DMS 273 treated with DMSO at 0.1 percent for 48 hours (cell line): ENCODE measurements at regions not wholly inside any gene's neighbourhood (a gene's known extent, or its start where the extent isn't known, plus 50 kb on each side); places are given as distances from the start of the nearest gene placed in this dataset.
"Not testable (repeated sequence)": the region's sequence is repeated elsewhere in the genome, so short reads cannot be mapped to it uniquely, and the experiment has no call there.

Experiments
- DNase-seq: peaks from one replicate; lab custom pipeline; 2025; lab: John Stamatoyannopoulos, UW

GRCh38 chr9:129561594-129562281, 59.2 kb downstream of the C9orf50 start:
- DNase-seq: no peak

DNA sequence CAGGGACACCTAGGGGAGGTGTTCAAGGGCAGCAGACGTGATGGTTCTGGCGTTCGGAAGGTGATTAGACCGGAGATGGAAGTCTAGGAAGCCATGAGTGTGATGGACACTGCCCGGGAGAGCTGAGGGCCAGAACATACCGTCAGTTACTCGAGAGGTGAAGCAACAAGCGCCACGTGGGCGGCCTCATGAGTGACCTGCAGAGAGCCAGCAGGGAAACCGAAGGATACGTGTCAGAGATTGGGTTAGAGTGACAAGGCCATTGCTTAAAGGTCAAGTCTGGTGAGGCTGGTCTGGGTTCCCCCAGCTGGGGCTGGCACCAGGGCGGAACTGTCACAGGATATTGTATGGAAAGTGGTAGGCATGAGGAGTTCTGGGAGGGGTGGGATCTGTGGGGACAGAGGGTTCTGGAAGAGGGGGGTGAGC, 60.0 kb downstream of the C9orf50 start:
- DNase-seq: no peak

DNA sequence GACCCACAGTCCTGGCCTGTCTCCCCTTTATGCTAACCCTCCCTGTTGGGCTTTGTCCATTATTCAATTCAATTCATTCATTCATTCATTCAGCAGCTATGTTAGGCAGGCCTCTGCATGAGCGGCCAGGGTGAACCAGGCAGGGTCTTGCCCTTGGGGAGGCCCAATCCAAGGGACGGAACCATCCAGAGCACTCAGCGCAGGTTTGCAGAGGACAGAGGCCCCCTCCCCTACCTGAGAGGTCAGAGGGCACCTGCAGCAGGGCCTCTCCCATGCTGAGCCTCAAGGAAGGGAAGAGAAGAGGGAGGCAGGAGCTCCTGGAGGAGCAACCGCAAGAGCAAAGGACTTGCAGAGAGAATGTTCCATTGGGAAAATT, 61.4 kb downstream of the C9orf50 start:
- no peak for DNase-seq

DNA sequence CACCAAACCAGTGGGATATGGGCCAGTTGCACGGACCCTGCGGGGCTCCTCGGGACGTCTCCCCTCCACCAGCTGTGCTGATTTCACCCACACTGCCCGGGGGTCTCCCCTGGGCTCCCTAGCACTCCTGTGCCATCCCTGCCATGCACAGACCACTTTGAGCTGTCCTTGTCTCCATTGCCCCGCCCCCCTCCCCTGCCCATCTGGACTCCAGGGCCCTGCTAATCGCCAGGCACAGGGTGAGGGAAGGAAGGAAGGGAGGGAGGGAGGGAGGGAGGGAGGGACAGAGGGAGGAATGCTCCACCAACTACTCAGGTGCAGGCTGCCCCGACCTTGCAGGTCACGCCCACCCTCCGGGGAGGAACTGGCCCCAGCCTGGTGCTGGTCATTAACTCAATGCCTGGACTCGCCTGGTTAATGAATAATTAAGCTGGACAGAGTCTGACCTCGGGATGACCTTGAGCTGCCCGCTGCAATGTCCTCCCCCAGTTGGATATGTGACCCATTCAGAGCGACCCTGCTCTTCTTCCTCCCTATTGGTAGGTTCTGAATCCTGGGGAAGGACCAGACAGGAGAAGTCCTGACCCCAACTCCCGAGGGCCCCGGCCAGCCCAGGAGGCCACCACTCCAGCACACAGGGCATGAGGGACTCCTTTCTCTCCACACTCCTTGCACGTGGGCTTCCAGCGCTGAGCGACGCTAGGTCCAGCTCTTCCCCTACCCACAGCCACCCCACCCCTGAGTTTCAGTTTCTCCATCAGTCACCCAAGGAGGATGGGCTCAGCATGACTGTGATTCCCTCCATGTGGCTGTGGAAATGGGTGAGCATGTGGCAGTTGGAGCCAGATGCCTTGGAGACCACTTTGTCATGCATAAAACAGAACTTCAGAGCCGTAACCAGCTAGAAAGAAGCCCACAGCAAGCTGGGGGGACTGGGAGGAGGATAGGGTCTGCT, 62.1 kb downstream of the C9orf50 start:
- no peak for DNase-seq

GRCh38 chr9:129558063-129558550, 62.8 kb downstream of the C9orf50 start:
- no peak for DNase-seq

GRCh38 chr9:129557192-129558036, 63.5 kb downstream of the C9orf50 start:
- no peak for DNase-seq

- no peak for DNase-seq
Measured at GRCh38 chr9:129556491-129557191, 64.3 kb downstream of the C9orf50 start.

DNA sequence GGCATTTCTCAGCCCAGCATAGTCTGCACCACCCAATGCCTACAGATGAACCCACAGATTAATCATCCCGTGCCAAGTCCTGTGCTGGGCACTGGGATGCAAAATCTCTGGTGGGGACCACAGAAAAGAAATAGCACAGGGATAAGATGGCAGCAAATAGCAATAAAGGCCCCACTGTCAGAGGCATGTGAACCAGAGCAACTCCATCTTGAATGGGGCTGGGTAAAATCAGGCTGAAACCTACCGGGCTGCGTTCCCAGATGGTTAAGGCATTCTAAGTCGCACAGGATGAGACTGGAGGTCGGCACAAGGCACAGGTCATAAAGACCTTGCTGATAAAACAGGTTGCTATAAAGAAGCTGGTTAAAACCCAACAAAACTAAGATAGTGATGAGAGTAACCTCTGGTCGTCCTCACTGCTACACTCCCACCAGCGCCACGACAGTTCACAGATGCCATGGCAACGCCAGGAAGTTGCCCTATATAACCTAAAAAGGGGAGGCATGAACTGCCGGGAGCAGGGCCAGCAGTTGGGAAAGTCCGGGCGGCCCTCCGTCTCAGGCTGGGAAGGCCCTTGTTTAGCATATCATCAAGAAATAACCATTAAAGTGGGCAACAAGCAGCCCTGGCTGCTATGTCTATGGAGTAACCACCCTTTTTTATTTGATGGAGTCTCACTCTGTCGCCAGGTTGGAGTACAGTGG, 65.2 kb downstream of the C9orf50 start:
- DNase-seq: no peak

DNA sequence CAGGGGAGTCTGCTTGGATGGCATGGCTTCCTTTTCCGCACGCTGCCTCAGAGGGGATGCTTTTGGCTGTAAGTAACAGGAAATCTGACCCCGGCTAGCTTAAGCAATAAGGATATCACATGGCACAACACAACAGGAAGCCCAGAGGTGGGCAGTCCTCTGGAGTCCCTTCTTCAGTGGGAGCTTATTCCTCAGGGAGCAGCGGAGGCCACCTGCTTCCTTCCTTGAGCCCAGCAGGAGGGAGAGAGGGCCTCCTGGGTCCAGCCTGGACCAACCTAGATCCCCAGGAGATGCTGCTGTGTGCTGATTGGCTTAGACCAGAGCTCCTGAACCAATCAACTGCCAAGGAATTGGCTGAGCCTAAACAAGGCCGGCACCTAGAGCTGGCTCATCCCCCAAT, 66.3 kb downstream of the C9orf50 start:
- no peak for DNase-seq

DNA sequence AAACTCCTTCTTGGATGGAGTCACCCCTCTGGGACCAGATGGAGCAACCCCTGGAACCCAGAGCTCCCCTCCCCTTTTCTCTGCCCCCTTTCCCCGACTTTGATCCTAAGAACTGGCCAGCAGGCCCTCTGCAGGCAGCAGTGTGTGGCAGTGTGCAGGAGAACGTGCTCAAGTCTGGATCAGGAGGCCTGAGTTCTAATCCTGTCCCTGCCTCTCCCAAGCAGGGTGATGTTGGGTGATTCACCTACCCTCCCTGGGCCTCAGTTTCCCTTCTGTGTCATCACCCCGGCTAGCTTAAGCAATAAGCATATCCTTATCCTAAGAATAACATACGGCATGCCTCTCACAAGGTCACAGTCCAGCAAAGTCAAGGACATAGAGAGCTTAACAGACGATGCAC, 67.6 kb downstream of the C9orf50 start:
- no peak for DNase-seq

- DNase-seq: no peak
Measured at GRCh38 chr9:129552064-129552463, 68.8 kb downstream of the C9orf50 start.

DNA sequence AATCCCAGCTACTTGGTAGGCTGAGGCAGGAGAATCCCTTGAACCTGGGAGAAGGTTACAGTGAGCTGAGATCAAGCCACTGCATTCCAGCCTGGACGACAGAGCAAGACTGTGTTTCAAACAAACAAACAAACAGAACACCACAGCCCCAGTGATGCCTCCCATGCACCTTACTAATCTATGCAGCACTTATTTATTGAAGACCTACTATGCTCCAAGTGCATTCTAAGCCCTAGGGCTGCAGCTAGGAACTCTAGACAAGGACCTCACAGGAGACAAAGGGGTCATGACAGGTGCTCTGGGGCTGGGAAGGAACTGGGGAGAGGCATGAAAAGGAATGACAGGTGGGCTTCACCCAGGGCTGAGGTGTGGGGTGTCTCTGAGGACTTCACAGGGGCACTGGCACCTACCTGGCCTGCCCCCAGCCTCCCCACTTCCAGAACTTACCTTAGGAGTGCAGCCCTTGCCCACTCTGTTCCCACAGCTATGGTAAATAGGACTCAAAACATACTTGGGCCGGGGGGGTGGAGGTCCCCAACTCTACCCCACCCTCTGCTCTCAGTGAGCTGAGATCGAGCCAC, 69.4 kb downstream of the C9orf50 start:
- DNase-seq: no peak

- not testable (repeated sequence) for DNase-seq
Measured at GRCh38 chr9:129550977-129551376, 69.9 kb downstream of the C9orf50 start.

GRCh38 chr9:129550199-129550839, 70.6 kb downstream of the C9orf50 start:
- no peak for DNase-seq

GRCh38 chr9:129549684-129550083, 71.2 kb downstream of the C9orf50 start:
- no peak for DNase-seq

DNA sequence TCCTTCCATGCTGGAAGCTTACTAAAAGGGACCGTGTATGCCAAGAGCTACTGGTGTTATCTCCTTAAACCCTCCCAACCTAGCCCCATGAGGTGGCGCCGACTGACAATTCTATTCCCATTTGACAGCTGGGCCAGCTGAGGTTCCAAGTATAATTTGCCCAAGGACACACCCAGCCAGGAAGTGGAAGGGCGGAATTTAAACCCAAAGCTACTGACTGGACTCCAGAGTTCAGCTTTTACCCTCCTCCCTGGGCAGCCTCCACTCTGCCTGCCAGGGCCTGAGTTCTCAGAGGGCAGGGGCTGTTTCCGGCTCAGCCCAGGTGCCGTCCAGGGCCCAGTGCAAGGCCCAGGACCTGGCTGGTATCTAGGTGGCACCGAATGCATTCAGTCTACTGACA, 71.8 kb downstream of the C9orf50 start:
- no peak for DNase-seq

DNA sequence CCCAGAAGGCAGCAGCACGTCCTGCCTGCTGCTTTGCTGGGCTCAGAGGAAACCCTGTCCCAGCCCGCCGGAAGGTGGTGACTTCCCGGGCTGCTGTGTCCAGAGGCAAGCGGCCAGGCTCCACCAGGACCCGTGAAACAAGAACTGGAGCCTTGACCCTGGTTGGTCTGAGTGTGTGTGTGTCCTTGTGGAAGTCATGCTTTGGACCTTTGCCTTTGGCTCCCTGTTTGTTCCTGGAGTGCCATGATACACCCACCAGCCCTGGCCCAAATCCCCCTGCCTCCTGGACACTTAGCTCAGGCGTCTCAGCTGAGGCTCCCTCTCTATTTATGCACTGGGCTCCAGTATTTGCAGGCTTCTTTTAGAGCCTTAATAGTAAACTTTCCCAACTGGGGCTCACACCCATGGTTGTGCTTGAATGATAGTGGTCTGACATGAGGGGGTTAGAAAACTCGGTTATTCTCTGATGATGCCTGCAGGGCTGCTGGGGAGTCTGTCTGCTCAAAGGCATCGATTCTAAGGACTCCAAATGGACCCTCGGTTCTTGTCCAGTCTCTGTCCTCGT, 72.2 kb downstream of the C9orf50 start:
- no peak for DNase-seq

GRCh38 chr9:129547869-129548570, 72.9 kb downstream of the C9orf50 start:
- DNase-seq: no peak

DNA sequence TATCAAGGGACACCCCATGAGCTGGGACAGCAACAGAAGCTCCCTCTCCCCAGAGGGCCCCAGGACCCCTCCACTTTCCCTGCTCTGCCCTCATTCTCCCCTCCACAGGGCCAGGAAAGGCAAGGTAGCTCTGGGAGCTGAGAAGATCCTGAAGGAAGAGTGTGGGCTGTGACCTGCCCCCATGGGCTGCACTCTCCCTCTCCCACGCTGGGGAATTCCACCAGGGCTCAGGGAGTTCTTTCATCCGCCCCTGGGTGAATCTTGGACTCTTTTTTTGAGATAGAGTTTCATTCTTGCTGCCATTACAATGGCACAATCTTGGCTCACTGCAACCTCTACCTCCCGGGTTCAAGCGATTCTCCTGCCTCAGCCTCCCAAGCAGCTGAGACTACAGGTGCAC, 73.8 kb downstream of the C9orf50 start:
- DNase-seq: no peak
